Central memory CD8-positive, alpha-beta T cell (primary cell): ENCODE measurements at regions not wholly inside any gene's neighbourhood (a gene's known extent, or its start where the extent isn't known, plus 50 kb on each side); places are given as distances from the start of the nearest gene placed in this dataset.

Source experiments
- ATAC-seq: fragments of 150-1000 bp; cut with Tn5 transposase; replicated peaks from 2 replicates; pipeline ENCODE4 v1.10.0; 2022; ENCODE audit warnings: mild to moderate bottlenecking, moderate FRiP score, moderate number of reproducible peaks; ENCODE audit not compliant: poor library complexity, severe bottlenecking; ENCODE audit errors: extremely low read depth
- DNase-seq, 2 donors: peaks; one replicate each; pipeline ENCODE4 v3.0.0; 2021; ENCODE audit warnings: low spot score in 2 of 2
- H3K27ac Mint-ChIP-seq: one replicate; pipeline ENCODE4 v1.8.0; 2022; ENCODE audit warnings: low read depth, mild to moderate bottlenecking, moderate library complexity, mixed read lengths
- H3K27me3 Mint-ChIP-seq: one replicate; pipeline ENCODE4 v1.8.0; 2022; ENCODE audit warnings: mixed read lengths
- H3K36me3 Mint-ChIP-seq: one replicate; pipeline ENCODE4 v1.8.0; 2022; ENCODE audit warnings: mild to moderate bottlenecking, moderate library complexity, mixed read lengths; ENCODE audit not compliant: insufficient read depth
- H3K4me1 Mint-ChIP-seq: one replicate; pipeline ENCODE4 v1.8.0; 2022; ENCODE audit warnings: mixed read lengths
- H3K4me3 Mint-ChIP-seq: one replicate; pipeline ENCODE4 v1.8.0; 2022; ENCODE audit warnings: mild to moderate bottlenecking, moderate library complexity, mixed read lengths
- H3K9me3 Mint-ChIP-seq: one replicate; pipeline ENCODE4 v1.8.0; 2022; ENCODE audit warnings: mixed read lengths

DNA sequence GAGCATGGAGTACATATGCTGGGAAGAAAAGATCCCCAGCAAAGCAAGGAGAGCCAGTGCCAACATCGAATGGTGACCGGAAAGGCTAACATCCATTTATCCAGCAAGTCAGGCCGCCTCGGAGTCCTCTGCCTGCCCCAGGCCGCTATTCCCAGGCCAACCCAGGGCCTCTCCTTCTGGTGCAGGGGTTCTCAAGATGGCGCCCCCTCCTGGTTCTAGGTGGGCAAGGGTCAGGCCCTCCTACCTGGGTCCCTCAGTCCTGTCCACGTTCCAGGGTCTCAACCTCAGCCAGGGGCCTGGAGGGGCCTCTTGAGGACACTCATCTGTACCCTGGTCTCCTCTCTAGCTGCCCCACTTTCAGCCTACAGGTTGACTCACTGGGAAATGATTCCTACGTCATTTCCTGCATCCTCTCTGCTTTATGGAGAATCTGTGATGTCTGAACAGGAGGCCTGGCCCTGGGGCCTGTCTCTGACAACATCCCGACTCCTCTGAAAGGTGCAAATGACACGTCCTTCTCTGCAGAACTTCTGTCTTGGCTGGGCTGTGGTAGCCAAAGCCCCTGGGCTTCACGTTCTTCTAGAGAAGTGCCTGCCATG, 145.3 kb downstream of the PSMG1 start:
- no peaks in the 10 kb centered on the region for H3K9me3 Mint-ChIP-seq

DNA sequence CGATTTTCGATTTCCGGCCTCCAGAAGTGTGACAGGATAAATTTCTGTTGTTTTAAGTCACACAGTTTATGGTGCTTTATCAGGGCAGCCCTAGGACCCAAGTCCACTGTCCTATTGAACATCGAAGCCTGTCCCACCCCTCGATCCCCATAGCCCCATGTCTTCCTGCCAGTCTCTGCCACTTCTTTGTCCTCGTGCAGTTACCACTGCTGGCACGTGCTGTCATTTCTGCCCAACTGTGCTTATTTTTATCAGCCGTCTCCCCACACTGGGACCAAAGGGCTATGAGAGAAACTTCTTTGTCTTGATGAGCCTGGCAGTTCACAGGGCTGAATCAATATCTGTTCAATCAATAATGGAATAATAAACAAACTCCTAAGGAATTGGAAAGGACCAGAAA, 146.7 kb downstream of the PSMG1 start:
- H3K4me1 Mint-ChIP-seq, result no peaks in the 10 kb centered on the region
- no peak overlapping the region for H3K27ac Mint-ChIP-seq
- H3K9me3 Mint-ChIP-seq, result no peaks in the 10 kb centered on the region
- ATAC-seq (no peak), DNase-seq (no peak)
- no peak overlapping the region for H3K4me3 Mint-ChIP-seq
- no peaks in the 10 kb centered on the region for H3K36me3 Mint-ChIP-seq
- H3K27me3 Mint-ChIP-seq, result peaks cover 37% of the 10 kb centered on the region

More for the DNA sequence above, 145.3 kb downstream of the PSMG1 start:
- DNase-seq (no peak), ATAC-seq (no peak)
- no peak overlapping the region for H3K27ac Mint-ChIP-seq
- no peak overlapping the region for H3K4me3 Mint-ChIP-seq
- peaks cover 42% of the 10 kb centered on the region for H3K27me3 Mint-ChIP-seq
- no peaks in the 10 kb centered on the region for H3K4me1 Mint-ChIP-seq
- no peaks in the 10 kb centered on the region for H3K36me3 Mint-ChIP-seq

DNA sequence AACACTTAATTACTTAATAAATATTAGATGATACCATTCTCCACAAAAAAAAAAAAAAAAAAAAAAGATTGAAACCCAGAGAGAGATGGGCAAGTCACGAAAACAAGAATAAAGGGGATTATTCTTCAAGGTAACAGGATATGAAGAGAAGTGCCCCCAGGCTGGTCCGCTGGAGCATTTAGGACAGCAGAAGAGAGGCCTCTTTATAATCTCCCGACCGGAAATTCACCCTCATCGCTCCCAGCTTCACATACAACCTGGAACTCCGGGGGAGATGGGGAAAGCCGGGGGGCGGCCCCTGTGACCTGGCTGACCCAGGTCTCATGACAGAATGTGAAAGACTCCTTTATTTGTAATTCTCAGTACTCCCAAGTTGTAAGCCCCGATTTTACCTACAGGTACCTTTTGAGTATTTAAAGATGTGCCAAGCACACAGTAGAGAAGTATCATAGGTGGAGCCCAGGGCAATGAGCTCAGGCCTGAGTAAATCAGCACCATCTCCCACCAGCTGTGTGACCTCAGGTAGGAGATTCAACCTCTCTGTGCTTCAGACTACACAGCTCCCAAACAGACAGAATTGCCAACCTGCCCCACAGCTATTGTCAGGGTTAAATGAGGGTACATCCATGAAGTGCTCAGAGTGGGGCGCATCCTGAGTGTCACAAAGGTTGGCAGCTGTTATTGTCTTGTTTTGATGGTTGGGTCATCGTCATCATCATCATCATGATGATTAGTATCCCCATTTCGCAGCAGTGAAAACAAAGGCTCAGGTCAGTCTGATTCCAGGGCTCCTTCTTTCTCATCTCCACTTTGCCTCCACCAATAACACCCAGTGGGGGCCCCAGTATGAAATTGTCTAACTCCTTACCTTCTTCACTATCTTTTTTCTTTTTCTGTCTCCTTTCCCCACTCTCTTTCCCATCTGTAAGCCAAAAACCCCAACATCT, 148.4 kb downstream of the PSMG1 start:
- Mint-ChIP-seq H3K27ac (no peak overlapping the region), H3K27me3 (peaks cover 50% of the 10 kb centered on the region), H3K36me3 (no peaks in the 10 kb centered on the region), H3K4me3 (no peak overlapping the region), H3K9me3 (no peaks in the 10 kb centered on the region), H3K4me1 (no peaks in the 10 kb centered on the region)
- DNase-seq, result no peak
- no peak for ATAC-seq

GRCh38 chr21:39033878-39034589, 149.2 kb downstream of the PSMG1 start:
- DNase-seq (no peak), ATAC-seq (no peak)
- Mint-ChIP-seq H3K4me1 (no peaks in the 10 kb centered on the region), H3K27ac (no peak overlapping the region), H3K27me3 (peaks cover 43% of the 10 kb centered on the region), H3K4me3 (no peak overlapping the region), H3K36me3 (no peaks in the 10 kb centered on the region), H3K9me3 (no peaks in the 10 kb centered on the region)

DNA sequence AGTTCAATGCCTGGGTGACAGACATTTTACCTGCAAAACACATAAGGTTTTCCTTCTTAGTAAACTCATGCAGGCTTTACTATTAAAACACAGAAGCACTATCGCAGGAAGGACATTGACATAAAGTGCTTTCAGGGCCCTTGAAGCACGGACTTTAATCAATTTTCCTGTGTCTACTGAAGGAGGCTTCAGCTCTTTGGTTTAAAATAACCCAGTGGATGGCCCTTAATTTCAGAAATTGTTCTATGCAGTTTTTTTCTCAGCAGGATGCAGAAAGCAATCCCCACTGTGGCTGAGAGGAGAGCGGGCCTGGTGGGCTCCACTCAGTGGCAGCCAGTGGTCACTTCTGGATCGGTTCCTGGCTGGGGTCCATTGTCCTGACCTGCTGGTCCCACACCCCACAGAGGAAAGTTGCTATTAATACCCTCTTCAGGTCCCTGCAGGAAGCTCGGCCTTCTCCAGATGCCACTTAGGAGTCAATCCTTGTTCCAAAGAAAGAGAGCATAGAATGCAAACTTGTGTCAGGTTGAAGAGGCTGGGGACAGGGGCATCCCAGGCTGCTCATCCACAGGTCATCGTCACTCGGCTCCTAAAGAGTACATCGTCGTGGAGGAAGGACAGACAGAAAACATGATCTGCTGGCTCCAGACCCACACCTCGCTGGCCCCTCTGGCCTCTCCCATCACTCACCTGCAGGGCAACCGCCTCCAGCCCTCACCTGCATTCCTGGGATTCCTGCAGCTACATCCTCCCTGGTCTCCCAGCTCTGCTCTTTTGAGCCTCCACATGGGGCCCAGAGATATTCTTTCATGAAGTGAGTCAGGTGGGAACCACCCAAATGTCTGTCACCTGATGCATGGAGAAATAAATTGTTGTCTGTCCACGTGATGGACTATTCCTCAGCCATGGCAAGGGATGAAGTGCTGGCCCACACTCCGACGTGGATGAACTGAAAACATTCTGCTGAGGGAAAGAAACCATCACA, 153.1 kb downstream of the PSMG1 start:
- Mint-ChIP-seq H3K27me3 (peaks cover 37% of the 10 kb centered on the region), H3K9me3 (no peaks in the 10 kb centered on the region), H3K4me3 (no peak overlapping the region), H3K27ac (no peak overlapping the region), H3K4me1 (no peaks in the 10 kb centered on the region), H3K36me3 (no peaks in the 10 kb centered on the region)
- ATAC-seq (no peak), DNase-seq (no peak)

DNA sequence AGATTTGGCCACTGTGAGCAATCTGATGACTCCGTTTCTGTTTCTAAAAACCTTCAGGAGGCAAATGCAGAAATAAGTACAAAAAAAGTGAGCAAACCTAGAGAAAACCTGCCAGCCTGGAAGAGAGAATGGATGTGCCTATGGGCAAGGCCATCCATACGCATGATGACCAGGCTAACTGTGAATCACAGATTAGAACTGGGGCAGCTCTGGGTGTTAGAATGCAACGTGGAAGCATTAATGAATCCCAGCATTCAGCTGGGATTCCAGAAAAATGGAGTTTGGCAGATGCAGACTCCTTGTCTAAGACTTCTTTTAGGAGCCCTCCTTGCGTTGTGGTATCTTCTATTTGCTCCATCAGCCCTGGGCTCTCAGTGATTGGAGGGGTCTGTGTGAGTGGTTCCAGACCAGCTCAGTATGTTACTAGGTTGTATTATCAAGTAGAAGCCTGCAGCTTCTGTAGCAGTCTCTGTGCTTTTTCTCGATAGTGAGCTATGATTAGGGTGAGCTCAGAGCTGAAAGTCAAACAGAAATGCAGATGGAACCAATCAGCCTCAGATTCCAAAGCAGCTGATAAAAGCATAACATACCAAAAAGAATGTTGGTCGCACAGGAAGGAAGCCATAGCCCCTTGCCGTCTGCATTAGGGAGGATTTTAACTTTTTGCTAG, 154.0 kb downstream of the PSMG1 start:
- Mint-ChIP-seq H3K9me3 (no peaks in the 10 kb centered on the region), H3K36me3 (no peaks in the 10 kb centered on the region), H3K4me3 (no peak overlapping the region), H3K4me1 (no peaks in the 10 kb centered on the region), H3K27ac (no peak overlapping the region), H3K27me3 (peaks cover 32% of the 10 kb centered on the region)
- DNase-seq (no peak), ATAC-seq (no peak)

GRCh38 chr21:39025198-39025597, 158.1 kb downstream of the PSMG1 start:
- peaks cover 26% of the 10 kb centered on the region for H3K27me3 Mint-ChIP-seq
- no peaks in the 10 kb centered on the region for H3K9me3 Mint-ChIP-seq
- no peak overlapping the region for H3K27ac Mint-ChIP-seq
- H3K4me3 Mint-ChIP-seq, result no peak overlapping the region
- H3K36me3 Mint-ChIP-seq, result no peaks in the 10 kb centered on the region
- H3K4me1 Mint-ChIP-seq, result no peaks in the 10 kb centered on the region
- DNase-seq (no peak), ATAC-seq (no peak)

GRCh38 chr21:39024538-39024937, 158.7 kb downstream of the PSMG1 start:
- H3K9me3 Mint-ChIP-seq, result no peaks in the 10 kb centered on the region
- H3K36me3 Mint-ChIP-seq, result no peaks in the 10 kb centered on the region
- H3K4me1 Mint-ChIP-seq, result no peaks in the 10 kb centered on the region
- no peak for ATAC-seq
- no peak for DNase-seq
- no peak overlapping the region for H3K27ac Mint-ChIP-seq
- no peak overlapping the region for H3K4me3 Mint-ChIP-seq
- H3K27me3 Mint-ChIP-seq, result peaks cover 32% of the 10 kb centered on the region

GRCh38 chr21:39022863-39023693, 160.2 kb downstream of the PSMG1 start:
- no peak overlapping the region for H3K4me3 Mint-ChIP-seq
- H3K27me3 Mint-ChIP-seq, result peaks cover 40% of the 10 kb centered on the region
- DNase-seq (no peak), ATAC-seq (no peak)
- no peaks in the 10 kb centered on the region for H3K9me3 Mint-ChIP-seq
- H3K36me3 Mint-ChIP-seq, result no peaks in the 10 kb centered on the region
- H3K4me1 Mint-ChIP-seq, result no peaks in the 10 kb centered on the region
- H3K27ac Mint-ChIP-seq, result no peak overlapping the region

GRCh38 chr21:39022466-39022862, 160.8 kb downstream of the PSMG1 start:
- H3K9me3 Mint-ChIP-seq, result no peaks in the 10 kb centered on the region
- H3K27me3 Mint-ChIP-seq, result peaks cover 40% of the 10 kb centered on the region
- no peak overlapping the region for H3K27ac Mint-ChIP-seq
- no peaks in the 10 kb centered on the region for H3K36me3 Mint-ChIP-seq
- DNase-seq, result no peak
- H3K4me1 Mint-ChIP-seq, result no peaks in the 10 kb centered on the region
- no peak for ATAC-seq
- H3K4me3 Mint-ChIP-seq, result no peak overlapping the region

- DNase-seq, result no peak
- Mint-ChIP-seq H3K27me3 (peaks cover 40% of the 10 kb centered on the region), H3K36me3 (no peaks in the 10 kb centered on the region), H3K9me3 (no peaks in the 10 kb centered on the region), H3K4me3 (no peak overlapping the region), H3K27ac (no peak overlapping the region), H3K4me1 (no peaks in the 10 kb centered on the region)
- no peak for ATAC-seq
Observed at GRCh38 chr21:39022035-39022434, 161.2 kb downstream of the PSMG1 start.
